MV-4-11 (cell line): ENCODE measurements at regions not wholly inside any gene's neighbourhood (a gene's known extent, or its start where the extent isn't known, plus 50 kb on each side); places are given as distances from the start of the nearest gene placed in this dataset.
"Not testable (repeated sequence)": the region's sequence is repeated elsewhere in the genome, so short reads cannot be mapped to it uniquely, and the experiment has no call there.

Experiments
- DNase-seq: peaks from one replicate; lab custom pipeline; 2025; lab: John Stamatoyannopoulos, UW

- not testable (repeated sequence) for DNase-seq
Observed at GRCh38 chr22:48817491-48817890, 1010.2 kb downstream of the BRD1 start.

GRCh38 chr22:48811885-48812284 is 1015.8 kb downstream of the BRD1 start:
- DNase-seq = no peak

GRCh38 chr22:48808038-48808960 is 1019.4 kb downstream of the BRD1 start:
- DNase-seq = no peak

GRCh38 chr22:48807155-48807554 is 1020.5 kb downstream of the BRD1 start:
- no peak for DNase-seq

GRCh38 chr22:48806227-48806781 is 1021.4 kb downstream of the BRD1 start:
- no peak for DNase-seq

- no peak for DNase-seq
Observed at GRCh38 chr22:48805516-48805915, 1022.2 kb downstream of the BRD1 start.

GRCh38 chr22:48804811-48805301 is 1022.8 kb downstream of the BRD1 start:
- DNase-seq = no peak

- no peak for DNase-seq
Observed at GRCh38 chr22:48803948-48804810, 1023.5 kb downstream of the BRD1 start.

GRCh38 chr22:48803171-48803947 is 1024.3 kb downstream of the BRD1 start:
- DNase-seq = no peak

- no peak for DNase-seq
Observed at GRCh38 chr22:48802576-48802975, 1025.1 kb downstream of the BRD1 start.

GRCh38 chr22:48800886-48801607 is 1026.6 kb downstream of the BRD1 start:
- no peak for DNase-seq

GRCh38 chr22:48800036-48800885 is 1027.4 kb downstream of the BRD1 start:
- no peak for DNase-seq

GRCh38 chr22:48799227-48799970 is 1028.3 kb downstream of the BRD1 start:
- DNase-seq = no peak

- no peak for DNase-seq
Observed at GRCh38 chr22:48798281-48799226, 1029.1 kb downstream of the BRD1 start.

GRCh38 chr22:48797731-48798130 is 1029.9 kb downstream of the BRD1 start:
- DNase-seq = no peak

GRCh38 chr22:48796310-48797015 is 1031.2 kb downstream of the BRD1 start:
- no peak for DNase-seq

- no peak for DNase-seq
Observed at GRCh38 chr22:48795664-48796063, 1032.0 kb downstream of the BRD1 start.
